HG03571 (cell line): ENCODE measurements at regions not wholly inside any gene's neighbourhood (a gene's known extent, or its start where the extent isn't known, plus 50 kb on each side); places are given as distances from the start of the nearest gene placed in this dataset.
"Not testable (repeated sequence)": the region's sequence is repeated elsewhere in the genome, so short reads cannot be mapped to it uniquely, and the experiment has no call there.

ENCODE experiments used
- ATAC-seq: cut with Tn5 transposase; IDR thresholded peaks from one replicate; pipeline ENCODE4 v1.9.1; 2021; ENCODE audit not compliant: unreplicated experiment

- no peak for ATAC-seq
Observed at GRCh38 chr20:48366230-48366629, 461.6 kb downstream of the PREX1 start.

DNA sequence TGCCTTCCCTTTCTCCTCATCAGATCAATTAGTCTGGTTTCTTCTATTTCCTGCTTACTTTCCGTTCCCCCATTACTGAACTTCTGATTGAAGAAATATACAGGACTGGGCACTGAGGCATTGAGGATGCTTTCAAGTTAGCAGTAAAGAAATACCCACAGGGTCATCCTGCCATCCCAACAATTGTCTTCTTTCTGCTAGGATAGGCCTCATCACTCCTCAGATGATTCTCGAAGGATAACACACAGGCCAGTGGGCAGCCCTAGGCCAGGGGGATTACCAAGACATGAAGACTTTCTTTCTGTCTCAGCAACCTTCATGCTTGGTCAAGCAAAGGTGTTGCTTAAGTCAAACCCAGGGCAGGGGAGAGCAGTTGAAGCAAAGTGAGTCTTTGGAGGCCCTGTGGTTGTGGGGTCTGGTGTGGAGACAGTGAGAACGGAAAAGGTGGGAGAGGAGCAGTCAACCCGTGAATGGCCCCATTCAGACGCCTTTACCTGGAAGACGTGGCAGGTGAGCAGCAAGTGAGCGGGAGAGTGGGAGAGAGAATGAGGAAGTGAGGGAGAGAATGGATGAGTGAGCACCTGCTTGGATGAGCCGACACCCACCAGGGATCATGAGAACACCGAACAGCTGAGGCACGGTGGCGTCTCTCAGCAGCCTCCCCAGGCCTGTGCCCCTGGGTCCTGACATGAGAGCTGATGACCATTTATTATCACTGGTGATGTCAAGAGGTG, 462.9 kb downstream of the PREX1 start:
- ATAC-seq, result peak; percentile 56

GRCh38 chr20:48364055-48364454, 463.7 kb downstream of the PREX1 start:
- no peak for ATAC-seq

- peak; percentile 40 for ATAC-seq
Observed at GRCh38 chr20:48360342-48360975, 467.3 kb downstream of the PREX1 start.

DNA sequence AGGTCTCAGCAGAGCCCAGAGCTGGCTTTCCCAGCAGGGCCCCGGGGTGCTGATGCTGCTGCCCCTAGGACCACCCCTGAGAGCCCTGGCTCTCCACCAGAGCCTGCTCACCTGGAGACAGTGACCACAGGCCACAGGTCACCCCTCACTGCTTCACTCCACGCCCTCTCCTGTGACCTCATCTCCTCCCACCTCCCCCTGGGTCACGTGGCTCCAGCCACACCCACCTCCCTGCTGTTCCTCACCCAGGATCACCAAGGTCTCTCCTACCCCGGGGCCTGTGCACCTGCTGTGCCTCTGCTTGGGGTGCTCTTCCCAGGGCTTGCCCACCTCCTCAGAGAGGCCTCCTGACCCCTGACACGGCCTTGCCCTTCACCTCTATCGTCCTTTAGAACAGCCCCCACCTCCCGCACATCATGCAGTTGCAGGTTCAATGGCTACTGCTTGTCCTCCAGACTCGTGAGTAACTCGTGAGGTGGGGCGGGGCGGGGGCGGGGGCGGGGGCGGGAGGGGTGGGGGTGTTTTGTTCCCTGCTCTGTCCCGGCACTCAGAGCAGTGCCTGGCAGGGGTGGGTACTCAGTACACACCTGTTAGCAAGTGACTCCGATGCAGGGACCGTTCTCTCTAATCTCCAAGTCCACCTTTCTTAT, 468.0 kb downstream of the PREX1 start:
- ATAC-seq, result peak; percentile 65

DNA sequence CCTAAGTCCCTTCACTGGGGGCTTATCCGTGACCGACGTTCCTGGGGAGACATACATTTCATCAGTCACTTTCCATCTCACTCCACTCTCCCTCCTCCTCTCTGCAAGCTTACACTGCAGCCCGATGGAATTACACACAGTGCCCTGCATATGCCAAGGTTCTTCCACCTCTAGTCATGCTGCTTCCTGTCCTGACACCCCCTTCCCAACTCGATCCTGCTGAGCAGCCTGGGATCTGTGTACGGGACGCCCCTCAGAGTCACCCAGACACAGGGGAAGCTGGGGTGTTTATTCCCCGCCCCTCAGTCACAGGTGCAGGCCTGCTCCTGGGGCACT, 468.8 kb downstream of the PREX1 start:
- not testable (repeated sequence) for ATAC-seq

DNA sequence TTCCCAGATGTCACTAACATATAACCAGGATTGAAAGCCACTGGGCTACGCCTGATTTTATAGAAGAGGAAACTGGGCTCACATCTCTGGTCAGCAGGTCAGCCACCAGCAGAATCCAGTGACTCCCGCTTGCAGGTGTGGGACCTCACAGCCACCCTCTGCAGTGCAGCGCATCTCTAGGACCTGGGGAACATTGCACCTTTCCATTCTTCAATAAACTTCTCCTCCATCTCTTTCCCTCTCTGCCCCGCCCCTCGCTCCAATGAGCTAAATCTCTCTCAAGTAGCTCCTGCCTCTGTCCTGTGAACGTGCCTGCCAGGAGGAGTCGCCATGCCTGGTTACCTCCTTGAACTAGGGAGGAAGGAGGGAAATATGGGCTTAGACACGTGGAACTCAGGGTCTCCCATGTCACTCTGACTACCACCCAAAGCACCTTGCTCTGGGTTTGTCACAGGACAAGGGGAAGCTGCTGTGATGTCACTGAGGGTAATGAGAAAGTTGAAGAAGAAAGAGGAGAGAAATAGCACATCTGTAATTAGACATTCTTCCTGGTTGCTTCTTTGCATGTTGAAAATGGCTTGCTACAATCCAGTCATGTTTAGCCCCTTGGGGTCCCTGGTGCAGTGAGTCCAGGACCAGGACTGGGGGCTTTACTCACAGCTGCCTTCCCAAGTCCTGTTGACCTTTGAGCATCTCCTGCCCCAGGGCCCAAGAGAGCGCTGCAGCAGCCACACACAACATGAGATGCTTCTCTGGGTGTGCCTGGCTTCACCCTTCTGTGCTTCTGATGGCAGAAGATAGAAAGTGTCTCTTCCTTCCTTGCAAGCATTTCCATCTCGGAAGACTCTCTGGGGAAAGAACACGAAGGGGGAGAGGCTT, 469.4 kb downstream of the PREX1 start:
- ATAC-seq, result no peak

DNA sequence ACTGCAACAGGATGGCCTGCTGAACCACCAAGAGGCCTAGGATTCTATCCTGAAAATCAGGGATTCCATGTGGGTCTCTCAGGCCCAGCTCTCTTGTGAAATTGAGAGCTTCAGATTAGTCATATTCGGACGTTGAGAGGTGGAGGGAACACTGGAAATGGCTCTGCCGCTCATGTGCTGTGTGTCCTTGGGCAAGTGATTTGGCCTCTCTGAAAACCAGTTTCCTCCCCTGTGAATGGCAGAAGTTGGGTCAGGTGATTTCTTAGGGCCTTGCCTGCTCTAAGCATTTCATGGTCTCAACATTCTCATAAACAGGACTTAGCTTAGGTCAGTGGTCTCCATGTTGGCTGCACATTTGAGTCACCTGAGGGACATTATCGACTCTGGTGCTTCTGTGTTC, 470.1 kb downstream of the PREX1 start:
- no peak for ATAC-seq

DNA sequence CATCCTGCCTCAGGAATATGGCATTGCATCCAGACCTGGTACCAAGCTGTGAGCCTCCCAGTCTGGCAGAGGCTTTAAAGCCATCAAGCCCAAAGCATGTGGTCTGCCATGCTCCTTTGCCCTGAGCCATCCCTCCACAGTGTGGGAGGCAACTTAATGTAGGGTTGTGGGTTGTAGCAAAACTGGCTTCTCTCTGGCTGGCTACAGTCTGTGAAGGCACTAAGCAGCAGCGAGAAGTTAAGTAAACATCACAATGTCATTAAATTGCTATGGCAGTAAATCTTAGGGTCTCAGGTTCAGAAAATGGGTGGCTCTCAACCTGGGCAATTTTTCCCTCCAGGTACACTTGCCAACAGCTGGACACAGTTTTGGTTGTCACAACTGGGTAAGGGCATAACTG, 472.9 kb downstream of the PREX1 start:
- ATAC-seq, result no peak

DNA sequence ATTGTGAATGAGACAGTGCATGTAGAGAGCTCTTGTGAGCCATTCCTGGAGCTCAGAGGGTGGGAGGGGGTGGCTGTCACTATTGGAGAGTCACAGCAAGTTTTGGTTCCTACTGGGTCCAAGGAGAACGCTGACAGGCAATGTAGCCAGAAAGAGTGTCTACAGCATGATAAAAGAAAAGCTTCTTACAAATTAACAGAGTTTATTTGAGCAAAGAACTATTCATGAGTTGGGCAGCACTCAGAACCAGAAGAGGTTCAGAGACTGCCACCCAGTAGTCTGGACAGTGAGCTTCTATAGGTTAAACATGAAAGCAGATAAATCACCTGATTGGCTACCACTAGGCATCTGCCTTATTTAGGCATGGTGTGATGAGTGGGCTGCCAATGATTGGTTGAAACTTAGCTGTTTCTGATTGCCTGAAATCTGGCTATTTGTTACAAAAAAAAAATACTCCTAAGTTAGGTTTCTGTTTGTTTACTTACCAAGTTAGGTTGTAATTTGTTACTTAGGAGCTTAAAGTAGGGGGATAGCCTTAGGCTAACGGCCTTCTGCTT, 473.4 kb downstream of the PREX1 start:
- ATAC-seq, result no peak

- ATAC-seq, result no peak
Observed at GRCh38 chr20:48352628-48353027, 475.2 kb downstream of the PREX1 start.

DNA sequence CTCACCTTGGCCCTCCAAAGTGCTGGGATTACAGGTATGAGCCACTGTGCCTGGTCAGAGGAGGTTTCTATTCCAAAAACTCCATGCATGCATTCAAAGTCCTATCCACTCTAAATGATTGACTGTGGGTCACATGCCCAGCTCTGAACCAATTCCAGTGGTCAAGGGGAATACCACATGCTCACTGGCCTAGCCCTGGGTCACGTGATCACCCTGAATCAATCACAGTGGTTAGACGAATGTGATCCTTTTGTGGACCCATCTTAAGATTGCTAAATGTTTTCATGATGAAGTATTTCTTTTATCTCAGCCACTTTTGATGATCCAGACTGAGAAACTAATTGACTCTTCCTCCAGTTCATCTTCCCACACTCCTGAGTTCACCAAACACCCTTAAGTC, 475.8 kb downstream of the PREX1 start:
- no peak for ATAC-seq

DNA sequence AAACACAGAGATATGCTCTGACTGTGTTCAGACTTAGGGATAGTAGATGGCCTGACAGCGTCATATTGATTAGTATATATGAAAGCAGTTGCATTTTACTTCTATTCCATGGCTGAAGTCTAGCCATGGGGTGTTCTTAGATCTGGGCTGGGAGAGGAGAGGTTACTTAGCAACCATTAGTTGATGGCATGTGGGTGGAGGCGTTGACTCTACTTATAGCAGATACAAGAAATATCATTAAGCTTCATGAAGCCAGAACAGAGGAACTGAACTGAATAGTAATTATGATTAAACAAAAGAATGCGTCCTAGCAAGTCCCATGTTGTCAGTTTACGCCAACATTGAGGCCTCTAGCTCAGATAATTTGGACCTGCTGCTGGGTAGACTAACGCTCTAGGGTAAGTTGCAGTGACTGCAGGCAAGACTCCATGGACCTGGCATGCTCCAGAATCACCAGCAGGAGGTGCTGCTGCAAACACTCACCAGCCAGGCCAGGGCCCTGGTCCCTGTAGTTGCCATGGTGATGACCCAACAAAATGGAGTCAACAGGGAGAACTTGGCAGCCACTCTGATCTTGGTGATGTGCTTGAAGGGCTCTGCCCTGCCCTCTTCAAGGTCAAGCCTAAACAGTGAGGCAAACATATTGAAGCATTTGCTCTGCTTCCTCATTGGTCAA, 477.3 kb downstream of the PREX1 start:
- no peak for ATAC-seq

GRCh38 chr20:48349656-48350055, 478.1 kb downstream of the PREX1 start:
- ATAC-seq, result no peak

DNA sequence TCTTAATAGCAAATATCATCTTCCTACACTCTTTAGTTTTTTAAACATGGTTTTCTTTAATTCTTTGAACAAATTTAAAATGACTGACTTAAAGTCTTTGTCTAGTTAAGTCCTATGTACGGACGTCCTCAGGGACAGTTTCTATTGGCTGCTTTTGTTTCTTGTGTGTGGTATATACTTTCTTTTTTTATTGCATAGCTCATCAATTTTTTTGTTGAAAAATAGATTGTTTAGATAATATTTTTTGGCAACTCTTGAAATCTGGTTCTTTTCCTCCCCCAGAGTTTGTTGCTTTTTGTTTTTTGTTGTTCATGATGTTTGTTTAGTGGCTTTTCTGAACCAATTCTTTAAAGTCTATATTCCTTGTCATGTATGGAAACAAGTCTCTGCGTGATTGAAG, 479.8 kb downstream of the PREX1 start:
- no peak for ATAC-seq

- ATAC-seq, result no peak
Observed at GRCh38 chr20:48342822-48343513, 484.8 kb downstream of the PREX1 start.

DNA sequence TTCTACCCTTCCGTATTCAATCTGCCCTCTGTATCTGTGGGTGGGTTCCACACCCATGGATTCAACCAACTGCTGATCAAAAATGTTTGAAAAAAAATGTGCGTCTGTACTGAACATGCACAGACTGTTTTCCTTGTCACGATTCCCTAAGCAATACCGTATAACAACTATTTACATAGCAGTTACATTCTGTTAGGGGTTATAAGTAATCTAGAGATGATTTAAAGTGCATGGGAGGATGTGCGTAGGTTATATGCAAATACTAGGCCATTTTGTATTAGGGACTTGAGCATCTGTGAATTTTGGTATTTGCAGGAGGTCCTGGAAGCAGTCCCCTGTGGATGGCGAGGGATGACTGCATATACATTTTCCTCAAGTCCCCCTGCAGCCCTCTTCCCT, 486.9 kb downstream of the PREX1 start:
- no peak for ATAC-seq

GRCh38 chr20:48339986-48340882, 487.6 kb downstream of the PREX1 start:
- no peak for ATAC-seq
